Skin epidermis (tissue), 12 donors: ENCODE measurements at regions not wholly inside any gene's neighbourhood (a gene's known extent, or its start where the extent isn't known, plus 50 kb on each side); places are given as distances from the start of the nearest gene placed in this dataset.
"Not testable (repeated sequence)": the region's sequence is repeated elsewhere in the genome, so short reads cannot be mapped to it uniquely, and the experiment has no call there.

ENCODE experiments used
- H3K27ac ChIP-seq, 21 experiments: fragments of 200-600 bp; sonication (generic) in 11 of 21; one replicate each; pipeline ENCODE4 v1.5.0; 2020; ENCODE audit warnings: mild to moderate bottlenecking in 3 of 21, inconsistent platforms in 2 of 21, moderate library complexity in 2 of 21
- H3K4me3 ChIP-seq, 7 experiments: fragments of 200-600 bp; sonication (generic) in 2 of 7; one replicate each; pipeline ENCODE4 v1.5.0; 2020; ENCODE audit warnings: inconsistent platforms in 2 of 7, mild to moderate bottlenecking in 2 of 7, moderate library complexity in 1 of 7

- peak overlapping the region in 1 of 21 experiments; percentile 57 for H3K27ac ChIP-seq
- not testable (repeated sequence) for H3K4me3 ChIP-seq
These were observed 4429.0 kb upstream of the TPTE start for GRCh38 chr21:6092401-6092800.

DNA sequence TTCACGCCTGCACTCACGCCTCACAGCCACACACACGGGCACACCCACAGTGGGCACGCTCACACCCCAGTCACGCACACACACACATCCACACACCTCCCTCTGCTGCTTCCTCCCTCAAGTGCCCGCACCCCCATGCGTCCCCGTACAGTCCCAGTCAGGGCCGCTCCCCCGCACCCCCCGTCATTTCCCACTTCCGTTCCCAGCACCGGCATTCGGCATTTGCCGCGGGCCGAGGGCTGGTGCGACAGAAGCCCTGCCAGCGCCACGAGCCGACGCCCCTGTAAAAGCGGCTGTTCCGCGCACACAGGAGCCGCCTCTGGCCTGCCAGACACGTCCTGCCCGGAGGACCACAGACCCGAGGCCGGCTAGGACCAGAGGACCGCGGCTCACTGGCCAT is 4428.0 kb upstream of the TPTE start:
- not testable (repeated sequence) for H3K27ac ChIP-seq, H3K4me3 ChIP-seq

- H3K4me3 ChIP-seq, H3K27ac ChIP-seq: not testable (repeated sequence)
These were observed 4427.5 kb upstream of the TPTE start for GRCh38 chr21:6093870-6094269.

DNA sequence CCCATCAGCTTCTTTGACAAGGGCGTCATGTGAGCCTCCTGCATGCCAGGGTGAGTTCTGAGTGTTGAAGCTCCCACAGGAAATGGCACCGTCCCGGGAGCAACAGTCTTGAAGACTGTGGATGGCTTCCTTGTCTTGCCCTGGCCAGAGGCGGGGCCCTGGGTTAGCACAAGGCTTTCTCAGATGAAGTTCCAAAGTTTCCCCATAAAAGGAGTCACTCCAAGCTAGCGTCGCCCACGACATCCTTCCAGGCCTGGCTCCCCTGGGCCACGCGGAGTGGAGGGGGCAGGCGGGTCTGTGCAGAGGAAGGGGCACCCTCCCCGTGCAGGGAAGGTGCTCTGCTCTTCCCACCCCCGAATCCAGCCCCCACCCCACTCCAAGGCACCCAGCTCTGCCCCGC is 4426.1 kb upstream of the TPTE start:
- not testable (repeated sequence) for H3K4me3 ChIP-seq, H3K27ac ChIP-seq

- H3K4me3 ChIP-seq, H3K27ac ChIP-seq: not testable (repeated sequence)
These were observed 4424.6 kb upstream of the TPTE start for GRCh38 chr21:6096560-6097424.

DNA sequence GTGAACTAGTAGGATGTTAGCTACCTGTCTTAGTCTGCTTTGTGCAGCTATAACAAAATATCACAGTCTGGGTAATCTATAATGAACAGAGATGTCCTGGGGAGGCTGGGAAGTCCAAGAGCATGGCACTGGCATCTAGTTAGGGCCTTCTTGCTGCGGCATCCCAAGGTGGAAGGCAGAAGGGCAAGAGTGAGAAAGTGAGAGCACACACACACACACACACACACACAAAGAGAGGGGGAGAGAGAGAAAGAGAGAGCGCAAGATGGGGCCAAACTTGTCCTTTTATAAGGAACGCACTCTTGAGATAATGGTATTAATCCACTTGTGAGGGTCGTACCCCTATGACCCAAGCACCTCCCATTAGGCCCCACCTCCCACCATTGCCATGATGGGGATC is 4423.6 kb upstream of the TPTE start:
- not testable (repeated sequence) for H3K4me3 ChIP-seq, H3K27ac ChIP-seq

DNA sequence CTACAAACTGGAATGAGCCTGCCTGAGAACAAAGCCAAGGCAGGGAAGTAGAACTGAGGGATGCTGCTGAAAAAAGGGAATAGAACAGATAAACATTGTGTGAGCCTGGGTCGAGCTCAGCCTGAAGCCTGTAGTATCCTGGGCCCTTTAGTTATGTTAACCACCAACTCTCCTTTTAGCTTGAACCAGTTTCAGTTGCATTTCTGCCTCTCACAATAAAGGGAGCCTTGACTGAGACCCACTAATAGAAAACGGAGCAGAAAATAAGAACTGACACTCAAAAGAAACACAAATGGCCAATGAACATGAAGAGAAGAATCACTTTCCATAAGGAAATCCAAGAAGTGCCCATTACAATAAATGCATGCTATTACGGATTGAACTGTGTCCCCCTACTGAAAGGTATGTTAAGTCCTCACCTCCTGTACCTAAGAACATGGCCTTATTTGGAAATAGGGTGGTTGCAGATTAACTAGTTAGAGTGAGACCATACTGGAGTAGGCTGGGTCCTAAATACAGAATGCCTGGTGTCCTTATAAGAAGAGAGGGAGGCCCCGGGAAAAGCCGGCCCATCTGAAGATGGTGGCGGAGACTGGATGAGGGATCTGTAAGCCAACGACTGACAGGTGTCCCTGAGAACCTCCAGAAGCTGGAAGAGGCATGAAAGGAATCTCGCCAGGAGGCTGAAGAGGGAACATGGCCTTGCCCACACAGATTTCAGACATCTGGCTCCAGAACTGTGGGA is 4423.0 kb upstream of the TPTE start:
- H3K4me3 ChIP-seq, H3K27ac ChIP-seq: not testable (repeated sequence)

GRCh38 chr21:6101588-6101987 is 4419.8 kb upstream of the TPTE start:
- H3K27ac ChIP-seq, H3K4me3 ChIP-seq: not testable (repeated sequence)

DNA sequence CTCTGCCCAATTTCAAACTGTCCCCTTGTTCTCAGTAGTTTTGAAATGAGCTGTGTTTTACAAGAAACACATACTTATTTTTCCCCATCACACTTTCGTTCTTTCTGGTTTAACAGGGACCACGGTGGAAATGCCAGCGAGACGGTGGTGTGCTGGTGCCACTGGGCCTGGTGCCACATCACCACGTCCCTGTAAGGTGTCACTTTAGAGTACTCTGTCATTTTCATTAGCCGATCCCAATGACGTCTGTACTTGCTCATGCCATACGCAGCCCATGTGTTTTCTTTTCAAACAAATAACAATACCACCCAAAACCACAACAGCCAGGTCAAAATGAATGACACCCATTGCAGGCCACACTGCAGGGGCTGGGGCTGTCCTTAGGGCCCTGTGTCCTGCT is 4416.8 kb upstream of the TPTE start:
- H3K4me3 ChIP-seq, H3K27ac ChIP-seq: not testable (repeated sequence)

- H3K27ac ChIP-seq, H3K4me3 ChIP-seq: not testable (repeated sequence)
These were observed 4414.5 kb upstream of the TPTE start for GRCh38 chr21:6106686-6107567.

GRCh38 chr21:6108894-6109293 is 4412.5 kb upstream of the TPTE start:
- H3K27ac ChIP-seq, H3K4me3 ChIP-seq: not testable (repeated sequence)

- peak overlapping the region in 1 of 21 experiments; percentile 75 for H3K27ac ChIP-seq
- H3K4me3 ChIP-seq: not testable (repeated sequence)
These were observed 4411.6 kb upstream of the TPTE start for GRCh38 chr21:6109774-6110173.

- H3K27ac ChIP-seq: peak overlapping the region in 3 of 21 experiments; percentile 66 to 86 (median 70)
- H3K4me3 ChIP-seq: peak overlapping the region in 3 of 7 experiments; percentile 20 to 41 (median 29)
These were observed 4410.6 kb upstream of the TPTE start for GRCh38 chr21:6110716-6111343.

GRCh38 chr21:6111354-6111753 is 4410.0 kb upstream of the TPTE start:
- H3K27ac ChIP-seq: peak overlapping the region in 5 of 21 experiments; percentile 66 to 86 (median 73)
- H3K4me3 ChIP-seq: peak overlapping the region in 4 of 7 experiments; percentile 19 to 41 (median 24)

DNA sequence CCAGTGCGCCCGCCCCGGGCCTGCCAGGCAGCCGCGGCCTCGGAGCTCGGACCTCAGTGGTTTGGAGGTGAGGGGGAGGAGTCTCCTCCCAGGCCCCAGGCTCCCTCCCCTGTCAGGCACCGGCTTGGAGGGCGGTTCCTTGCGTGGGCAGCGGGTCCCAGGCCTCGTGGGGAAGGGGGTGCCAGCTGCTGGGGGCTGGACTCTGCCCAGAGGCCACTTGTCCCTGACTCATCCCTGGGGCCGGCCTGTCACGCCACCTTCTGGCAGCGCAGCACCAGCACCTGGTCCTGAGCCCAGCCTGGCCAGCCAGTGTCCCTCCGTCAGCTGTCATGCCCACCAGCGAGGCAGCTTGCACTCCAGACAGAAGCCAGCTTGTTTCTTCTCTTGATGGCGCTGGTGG is 4403.0 kb upstream of the TPTE start:
- not testable (repeated sequence) for H3K27ac ChIP-seq

DNA sequence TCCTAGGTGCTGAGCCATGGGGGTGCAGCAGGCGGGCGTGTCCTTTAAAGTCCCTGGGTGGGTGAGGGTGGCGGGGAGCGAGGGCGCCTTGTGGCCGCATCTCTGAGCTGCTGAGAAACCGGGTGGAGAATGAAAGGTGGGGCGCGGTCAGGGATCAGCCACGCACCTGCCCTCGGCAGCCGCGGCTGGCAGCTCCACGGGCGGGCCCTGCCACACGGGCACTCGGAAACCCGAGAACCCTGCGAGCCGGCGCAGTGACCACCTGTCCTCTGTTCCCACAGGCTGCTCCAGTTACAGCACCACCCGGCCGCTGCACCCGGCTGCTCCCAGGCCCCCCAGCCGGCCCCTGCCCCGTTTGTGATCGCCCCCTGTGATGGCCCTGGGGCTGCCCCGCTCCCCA is 4400.5 kb upstream of the TPTE start:
- H3K27ac ChIP-seq, H3K4me3 ChIP-seq: not testable (repeated sequence)

More for the DNA sequence above, 4403.0 kb upstream of the TPTE start:
- H3K4me3 ChIP-seq: not testable (repeated sequence)

DNA sequence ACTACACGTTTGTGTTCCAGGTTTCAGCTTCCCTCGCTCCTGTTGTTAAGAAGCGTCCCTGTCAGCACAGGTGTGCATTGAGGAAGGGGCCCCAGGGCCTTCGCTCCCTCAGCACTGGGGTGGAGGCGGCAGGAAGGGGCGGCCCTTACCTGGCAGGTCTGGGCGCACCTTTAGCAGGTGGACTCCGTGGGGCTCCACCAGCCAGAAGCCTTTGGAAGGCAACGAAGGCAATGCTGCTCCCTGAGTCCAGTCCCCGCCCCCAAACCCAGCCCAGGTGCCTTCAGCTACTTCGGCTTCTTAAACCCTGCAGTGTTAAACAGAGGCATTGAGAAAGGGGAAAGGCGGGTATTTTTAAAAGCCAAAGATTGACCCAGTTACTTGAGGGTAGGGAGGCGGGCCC is 4398.8 kb upstream of the TPTE start:
- H3K27ac ChIP-seq, H3K4me3 ChIP-seq: not testable (repeated sequence)

GRCh38 chr21:6123224-6123623 is 4398.2 kb upstream of the TPTE start:
- not testable (repeated sequence) for H3K27ac ChIP-seq, H3K4me3 ChIP-seq

GRCh38 chr21:6125549-6126240 is 4395.7 kb upstream of the TPTE start:
- H3K27ac ChIP-seq: peak overlapping the region in 1 of 21 experiments; percentile 57
- H3K4me3 ChIP-seq: not testable (repeated sequence)
